IMR-90 (cell line): ENCODE measurements at regions not wholly inside any gene's neighbourhood (a gene's known extent, or its start where the extent isn't known, plus 50 kb on each side); places are given as distances from the start of the nearest gene placed in this dataset.

Experiments used
- BHLHE40 ChIP-seq: fragments of 150-350 bp; IDR thresholded peaks from 2 replicates; pipeline ENCODE4 v1.6.1; 2016; ENCODE audit warnings: mild to moderate bottlenecking, low read depth, low read length
- CEBPB ChIP-seq: IDR thresholded peaks from 2 replicates; pipeline ENCODE4 v1.6.1; 2012; ENCODE audit warnings: low read depth, low read length, improper control_type of control experiment
- CHD1 ChIP-seq: IDR thresholded peaks from 2 replicates; pipeline ENCODE4 v1.6.1; 2012; ENCODE audit warnings: low read depth, low read length, improper control_type of control experiment
- MAFK ChIP-seq: IDR thresholded peaks from 2 replicates; pipeline ENCODE4 v1.6.1; 2012; ENCODE audit warnings: low read depth, low read length, improper control_type of control experiment
- MXI1 ChIP-seq: IDR thresholded peaks from 2 replicates; pipeline ENCODE4 v1.6.1; 2012; ENCODE audit warnings: low read depth, mild to moderate bottlenecking, low read length, moderate library complexity, borderline replicate concordance
- POLR2A ChIP-seq: IDR thresholded peaks from 2 replicates; pipeline ENCODE4 v1.6.1; 2012; ENCODE audit warnings: mild to moderate bottlenecking, low read depth, low read length
- TF ChIP-seq, protein P1 (sequence below): conservative IDR thresholded peaks from 2 replicates; pipeline ENCODE4 v1.5.1; 2012; ENCODE audit warnings: mild to moderate bottlenecking, low read depth, low read length, improper control_type of control experiment

GRCh38 chr9:91126761-91127445 lies 234.8 kb downstream of the AUH start:
- TF ChIP-seq, protein P1, sequence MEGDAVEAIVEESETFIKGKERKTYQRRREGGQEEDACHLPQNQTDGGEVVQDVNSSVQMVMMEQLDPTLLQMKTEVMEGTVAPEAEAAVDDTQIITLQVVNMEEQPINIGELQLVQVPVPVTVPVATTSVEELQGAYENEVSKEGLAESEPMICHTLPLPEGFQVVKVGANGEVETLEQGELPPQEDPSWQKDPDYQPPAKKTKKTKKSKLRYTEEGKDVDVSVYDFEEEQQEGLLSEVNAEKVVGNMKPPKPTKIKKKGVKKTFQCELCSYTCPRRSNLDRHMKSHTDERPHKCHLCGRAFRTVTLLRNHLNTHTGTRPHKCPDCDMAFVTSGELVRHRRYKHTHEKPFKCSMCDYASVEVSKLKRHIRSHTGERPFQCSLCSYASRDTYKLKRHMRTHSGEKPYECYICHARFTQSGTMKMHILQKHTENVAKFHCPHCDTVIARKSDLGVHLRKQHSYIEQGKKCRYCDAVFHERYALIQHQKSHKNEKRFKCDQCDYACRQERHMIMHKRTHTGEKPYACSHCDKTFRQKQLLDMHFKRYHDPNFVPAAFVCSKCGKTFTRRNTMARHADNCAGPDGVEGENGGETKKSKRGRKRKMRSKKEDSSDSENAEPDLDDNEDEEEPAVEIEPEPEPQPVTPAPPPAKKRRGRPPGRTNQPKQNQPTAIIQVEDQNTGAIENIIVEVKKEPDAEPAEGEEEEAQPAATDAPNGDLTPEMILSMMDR: no peak
- TF ChIP-seq CHD1 (no peak), MAFK (no peak), POLR2A (no peak), CEBPB (peak; percentile 94), MXI1 (no peak), BHLHE40 (no peak)
